AG04449 (cell line): ENCODE measurements at regions not wholly inside any gene's neighbourhood (a gene's known extent, or its start where the extent isn't known, plus 50 kb on each side); places are given as distances from the start of the nearest gene placed in this dataset.

Experiments used
- CTCF ChIA-PET: fragments of 350-600 bp; formaldehyde crosslinking; extraction: SDS; loops from one replicate; lab custom pipeline; 2021; ENCODE audit warnings: antibody characterized with exemption; lab: Yijun Ruan, JAX
- POLR2A ChIA-PET: fragments of 400-600, 350-600 bp; formaldehyde crosslinking; extraction: SDS; loops from one replicate; lab custom pipeline; 2020; ENCODE audit warnings: antibody characterized with exemption, inconsistent platforms; lab: Yijun Ruan, JAX
- DNase-seq: peaks from one replicate; pipeline ENCODE4 v3.0.0-alpha.2; 2010; ENCODE audit warnings: low read depth, low spot score
- H3K4me3 ChIP-seq: 2 replicates; pipeline ENCODE4 v1.5.1; 2011; ENCODE audit warnings: low read depth, mild to moderate bottlenecking, control low read depth, low read length
- TF ChIP-seq, protein P1 (sequence below): IDR thresholded peaks from one replicate; pipeline ENCODE4 v1.5.1; 2011; ENCODE audit warnings: mild to moderate bottlenecking, moderate library complexity, low read length, control low read depth, inconsistent platforms; ENCODE audit not compliant: insufficient read depth; ENCODE audit errors: missing control alignments

DNA sequence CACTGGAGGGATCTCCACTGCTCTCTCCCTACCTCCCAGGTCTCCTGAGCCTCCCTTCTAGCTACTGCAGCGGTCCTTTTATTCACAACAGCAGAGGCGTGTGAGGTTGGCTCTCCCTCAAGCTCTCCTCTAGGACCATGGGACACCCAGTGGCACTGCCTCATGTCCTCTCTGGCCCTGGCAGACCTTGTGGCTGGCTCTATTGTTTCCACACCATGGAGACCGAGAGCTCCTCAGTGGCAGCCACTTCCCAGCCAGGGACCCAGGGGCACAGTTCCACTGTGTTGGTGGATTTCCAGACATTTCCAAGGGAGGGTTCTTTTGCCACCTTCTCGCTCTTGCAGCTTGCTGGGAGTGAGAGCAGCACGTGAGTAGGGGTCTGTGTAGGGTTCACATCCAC is 204.9 kb downstream of the AXIN2 start:
- no peak overlapping the region for H3K4me3 ChIP-seq
- ChIA-PET POLR2A (no interaction called here), CTCF (no interaction called here)
- DNase-seq: no peak
- TF ChIP-seq, protein P1, sequence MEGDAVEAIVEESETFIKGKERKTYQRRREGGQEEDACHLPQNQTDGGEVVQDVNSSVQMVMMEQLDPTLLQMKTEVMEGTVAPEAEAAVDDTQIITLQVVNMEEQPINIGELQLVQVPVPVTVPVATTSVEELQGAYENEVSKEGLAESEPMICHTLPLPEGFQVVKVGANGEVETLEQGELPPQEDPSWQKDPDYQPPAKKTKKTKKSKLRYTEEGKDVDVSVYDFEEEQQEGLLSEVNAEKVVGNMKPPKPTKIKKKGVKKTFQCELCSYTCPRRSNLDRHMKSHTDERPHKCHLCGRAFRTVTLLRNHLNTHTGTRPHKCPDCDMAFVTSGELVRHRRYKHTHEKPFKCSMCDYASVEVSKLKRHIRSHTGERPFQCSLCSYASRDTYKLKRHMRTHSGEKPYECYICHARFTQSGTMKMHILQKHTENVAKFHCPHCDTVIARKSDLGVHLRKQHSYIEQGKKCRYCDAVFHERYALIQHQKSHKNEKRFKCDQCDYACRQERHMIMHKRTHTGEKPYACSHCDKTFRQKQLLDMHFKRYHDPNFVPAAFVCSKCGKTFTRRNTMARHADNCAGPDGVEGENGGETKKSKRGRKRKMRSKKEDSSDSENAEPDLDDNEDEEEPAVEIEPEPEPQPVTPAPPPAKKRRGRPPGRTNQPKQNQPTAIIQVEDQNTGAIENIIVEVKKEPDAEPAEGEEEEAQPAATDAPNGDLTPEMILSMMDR: no peak

DNA sequence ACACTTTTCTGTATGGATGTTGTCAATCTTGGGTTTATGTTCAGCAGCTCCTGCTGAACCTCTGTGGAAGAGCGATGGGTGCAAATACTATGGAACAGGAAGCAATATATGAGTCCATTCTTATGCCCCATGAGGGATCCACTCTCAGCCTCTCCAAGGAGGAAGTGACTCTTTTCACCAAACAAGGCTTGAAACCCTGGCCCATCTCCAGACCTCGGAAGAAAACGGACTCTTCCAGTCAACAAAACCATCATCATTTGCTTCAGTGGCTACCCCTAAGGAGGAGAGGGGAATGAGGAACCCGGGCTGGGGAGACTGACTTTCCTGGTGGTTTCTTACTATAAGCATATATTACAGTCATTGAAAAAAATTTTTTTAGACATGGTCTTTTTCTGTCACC is 206.2 kb downstream of the AXIN2 start:
- ChIA-PET POLR2A (no interaction called here), CTCF (no interaction called here)
- H3K4me3 ChIP-seq: no peak overlapping the region
- DNase-seq: no peak
- TF ChIP-seq, protein P1: no peak

DNA sequence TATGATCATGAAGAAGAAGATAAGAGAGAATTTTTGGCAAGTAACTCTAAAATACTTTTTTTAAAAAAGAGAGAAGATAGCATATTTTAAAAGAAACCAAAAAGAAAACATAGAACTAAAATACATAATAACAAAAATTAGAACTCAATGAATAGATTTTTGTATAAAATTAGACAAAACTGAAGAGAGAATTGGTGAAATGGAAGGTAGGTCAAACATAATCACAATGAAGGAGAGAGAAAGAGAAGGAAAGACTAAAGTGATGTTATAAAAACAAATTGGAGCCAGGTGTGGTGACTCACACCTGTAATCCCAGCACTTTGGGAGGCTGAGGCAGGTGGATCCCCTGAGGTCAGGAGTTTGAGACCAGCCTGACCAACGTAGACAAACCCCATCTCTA is 211.5 kb downstream of the AXIN2 start:
- ChIA-PET POLR2A (no interaction called here), CTCF (no interaction called here)
- DNase-seq: no peak
- TF ChIP-seq, protein P1: no peak
- no peak overlapping the region for H3K4me3 ChIP-seq

DNA sequence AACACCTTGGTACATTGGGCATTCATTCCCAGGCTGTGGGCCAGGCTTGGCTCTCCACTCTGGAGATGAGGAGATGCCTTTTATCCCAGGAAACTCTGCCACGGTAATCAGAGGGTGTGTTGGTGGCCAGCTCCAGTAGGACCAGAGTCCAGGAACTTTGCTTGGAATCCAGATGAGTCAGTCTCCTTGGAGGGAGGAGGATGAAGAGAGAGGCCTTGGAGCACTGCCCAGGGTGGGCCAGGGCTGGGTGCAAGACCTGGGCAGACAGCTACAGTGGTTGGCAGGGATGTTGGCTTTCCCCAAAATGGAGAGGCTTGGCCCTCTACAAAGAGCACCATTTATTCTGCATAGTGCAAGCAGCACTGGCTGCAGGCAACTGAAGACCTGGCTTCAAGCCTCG is 209.0 kb downstream of the RGS9 start:
- TF ChIP-seq, protein P1: no peak
- no peak overlapping the region for H3K4me3 ChIP-seq
- CTCF ChIA-PET: interaction anchor here (1.0 kb wide), 1 partner anchor 114 kb away, joined by 3 read pairs; no protein-coding TSS in a partner anchor
- POLR2A ChIA-PET: no interaction called here
- DNase-seq: no peak

DNA sequence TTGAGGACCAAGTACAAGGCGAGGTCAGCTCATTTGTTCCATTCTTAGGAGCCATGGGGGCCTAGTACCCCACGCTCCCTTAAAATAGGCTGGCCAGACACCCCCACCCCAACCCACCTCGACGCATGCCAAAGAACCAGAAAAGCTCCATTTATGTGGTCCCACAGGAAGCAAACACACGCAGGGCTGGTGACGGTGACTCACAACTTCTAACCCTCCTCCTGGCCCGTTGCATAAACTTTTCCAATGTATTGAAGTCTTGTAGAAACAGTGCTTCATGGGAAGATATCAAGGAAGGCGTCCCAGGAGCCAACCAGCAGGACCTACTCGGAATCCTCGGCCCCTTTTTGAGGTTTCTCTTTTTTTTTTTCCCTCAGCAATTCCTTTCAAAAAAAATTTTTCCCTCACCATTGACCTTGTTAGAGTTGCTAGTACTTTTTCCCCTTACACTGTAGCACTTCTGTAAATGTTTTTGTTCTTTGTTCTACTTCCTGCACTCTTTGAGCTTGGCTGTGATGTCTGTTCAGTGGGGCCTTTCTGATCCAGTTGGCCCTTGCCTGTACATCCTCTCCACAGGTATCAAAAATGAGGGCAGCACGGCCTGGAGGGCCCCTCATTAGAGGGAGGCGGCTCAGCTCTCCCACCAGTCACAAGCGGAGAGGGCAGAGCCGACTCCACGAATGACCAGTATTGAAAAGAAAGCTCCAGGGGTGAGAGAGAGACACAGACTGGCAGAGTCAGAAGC is 208.3 kb downstream of the RGS9 start:
- DNase-seq: no peak
- POLR2A ChIA-PET: no interaction called here
- TF ChIP-seq, protein P1: no peak
- CTCF ChIA-PET: interaction anchor here (1.0 kb wide), 1 partner anchor 113 kb away, joined by 3 read pairs; no protein-coding TSS in a partner anchor
- no peak overlapping the region for H3K4me3 ChIP-seq

DNA sequence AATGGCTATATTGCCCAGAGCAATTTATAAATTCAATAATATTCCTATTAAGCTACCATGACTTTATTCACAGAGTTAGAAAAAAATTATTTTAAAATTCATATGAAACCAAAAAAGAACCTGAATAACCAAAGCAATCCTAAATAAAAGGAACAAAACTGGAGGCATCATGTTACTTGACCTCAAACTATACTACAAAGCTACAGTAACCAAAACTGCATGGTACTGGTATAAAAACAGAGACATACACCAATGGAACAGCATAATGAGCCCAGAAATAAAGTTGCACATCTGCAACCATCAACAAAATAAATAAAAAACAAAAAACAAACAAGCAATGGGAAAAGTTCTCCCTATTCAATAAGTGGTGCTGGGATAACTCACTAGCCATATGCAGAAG is 203.2 kb downstream of the RGS9 start:
- ChIA-PET POLR2A (no interaction called here), CTCF (no interaction called here)
- H3K4me3 ChIP-seq: no peak overlapping the region
- TF ChIP-seq, protein P1: no peak
- DNase-seq: no peak
